ENCODE measurements at regions not wholly inside any gene's neighbourhood (a gene's known extent, or its start where the extent isn't known, plus 50 kb on each side); places are given as distances from the start of the nearest gene placed in this dataset.

GRCh38 chr4:20565075-20565721 lies 135.1 kb upstream of the PACRGL start:
- H3K36me3 Mint-ChIP-seq, result no peaks in the 10 kb centered on the region
- DNase-seq (ENCODE audit: low spot score), result no peak
- H3K4me1 Mint-ChIP-seq (ENCODE audit: low read depth in 2 of 2), result no peaks in the 10 kb centered on the region
- H3K9me3 Mint-ChIP-seq, result peaks cover 3% of the 10 kb centered on the region
- peaks cover 0 to 5% of the 10 kb centered on the region in 2 donors for H3K27me3 Mint-ChIP-seq
- no peak for ATAC-seq
- H3K27ac Mint-ChIP-seq, result no peak overlapping the region
- no peak overlapping the region for H3K4me3 Mint-ChIP-seq

- no peak overlapping the region for H3K27ac Mint-ChIP-seq
- H3K9me3 Mint-ChIP-seq, result peaks cover 4% of the 10 kb centered on the region
- no peak overlapping the region for H3K4me3 Mint-ChIP-seq
- H3K4me1 Mint-ChIP-seq (ENCODE audit: low read depth in 2 of 2), result no peaks in the 10 kb centered on the region
- no peak for DNase-seq (ENCODE audit: low spot score)
- H3K36me3 Mint-ChIP-seq, result no peaks in the 10 kb centered on the region
- no peak for ATAC-seq
- no peaks in the 10 kb centered on the region for H3K27me3 Mint-ChIP-seq
Observed at GRCh38 chr4:20570981-20571715, 129.1 kb upstream of the PACRGL start.

- Mint-ChIP-seq H3K27ac (no peak overlapping the region), H3K4me3 (no peak overlapping the region), H3K4me1 (ENCODE audit: low read depth in 2 of 2) (no peaks in the 10 kb centered on the region), H3K9me3 (peaks cover 4% of the 10 kb centered on the region), H3K27me3 (no peaks in the 10 kb centered on the region), H3K36me3 (no peaks in the 10 kb centered on the region)
- no peak for DNase-seq (ENCODE audit: low spot score)
- ATAC-seq, result no peak
Observed at GRCh38 chr4:20572976-20573375, 127.3 kb upstream of the PACRGL start.

GRCh38 chr4:20574986-20575385 lies 125.3 kb upstream of the PACRGL start:
- Mint-ChIP-seq H3K36me3 (no peaks in the 10 kb centered on the region), H3K27me3 (no peaks in the 10 kb centered on the region), H3K27ac (no peak overlapping the region), H3K4me1 (ENCODE audit: low read depth in 2 of 2) (no peaks in the 10 kb centered on the region), H3K4me3 (no peak overlapping the region), H3K9me3 (peaks cover 4% of the 10 kb centered on the region)
- no peak for DNase-seq (ENCODE audit: low spot score)
- ATAC-seq, result no peak

- Mint-ChIP-seq H3K27ac (no peak overlapping the region), H3K27me3 (no peaks in the 10 kb centered on the region), H3K4me1 (ENCODE audit: low read depth in 2 of 2) (no peaks in the 10 kb centered on the region), H3K9me3 (peaks cover 4% of the 10 kb centered on the region), H3K4me3 (no peak overlapping the region), H3K36me3 (no peaks in the 10 kb centered on the region)
- DNase-seq (ENCODE audit: low spot score), result no peak
- no peak for ATAC-seq
Observed at GRCh38 chr4:20575486-20575885, 124.8 kb upstream of the PACRGL start.

GRCh38 chr4:20576861-20577260 lies 123.4 kb upstream of the PACRGL start:
- Mint-ChIP-seq H3K27me3 (no peaks in the 10 kb centered on the region), H3K4me3 (no peak overlapping the region), H3K9me3 (peaks cover 4% of the 10 kb centered on the region), H3K27ac (no peak overlapping the region), H3K36me3 (no peaks in the 10 kb centered on the region), H3K4me1 (ENCODE audit: low read depth in 2 of 2) (no peaks in the 10 kb centered on the region)
- DNase-seq (ENCODE audit: low spot score) (no peak), ATAC-seq (no peak)

GRCh38 chr4:20577702-20578101 lies 122.6 kb upstream of the PACRGL start:
- ATAC-seq (no peak), DNase-seq (ENCODE audit: low spot score) (no peak)
- Mint-ChIP-seq H3K4me1 (ENCODE audit: low read depth in 2 of 2) (no peaks in the 10 kb centered on the region), H3K27me3 (no peaks in the 10 kb centered on the region), H3K4me3 (no peak overlapping the region), H3K9me3 (peaks cover 6% of the 10 kb centered on the region), H3K36me3 (no peaks in the 10 kb centered on the region), H3K27ac (no peak overlapping the region)

- Mint-ChIP-seq H3K27me3 (no peaks in the 10 kb centered on the region), H3K27ac (no peak overlapping the region), H3K4me3 (no peak overlapping the region), H3K9me3 (peaks cover 6% of the 10 kb centered on the region), H3K36me3 (no peaks in the 10 kb centered on the region), H3K4me1 (ENCODE audit: low read depth in 2 of 2) (no peaks in the 10 kb centered on the region)
- DNase-seq (ENCODE audit: low spot score) (no peak), ATAC-seq (no peak)
Observed at GRCh38 chr4:20580907-20581306, 119.4 kb upstream of the PACRGL start.

- no peaks in the 10 kb centered on the region for H3K36me3 Mint-ChIP-seq
- no peak overlapping the region for H3K4me3 Mint-ChIP-seq
- H3K4me1 Mint-ChIP-seq (ENCODE audit: low read depth in 2 of 2), result no peaks in the 10 kb centered on the region
- no peaks in the 10 kb centered on the region for H3K9me3 Mint-ChIP-seq
- H3K27ac Mint-ChIP-seq, result no peak overlapping the region
- DNase-seq (ENCODE audit: low spot score), result no peak
- no peak for ATAC-seq
- H3K27me3 Mint-ChIP-seq, result no peaks in the 10 kb centered on the region
Observed at GRCh38 chr4:20589436-20589835, 110.8 kb upstream of the PACRGL start.

GRCh38 chr4:20590849-20591248 lies 109.4 kb upstream of the PACRGL start:
- H3K36me3 Mint-ChIP-seq, result no peaks in the 10 kb centered on the region
- H3K9me3 Mint-ChIP-seq, result no peaks in the 10 kb centered on the region
- H3K4me1 Mint-ChIP-seq (ENCODE audit: low read depth in 2 of 2), result no peaks in the 10 kb centered on the region
- H3K27me3 Mint-ChIP-seq, result no peaks in the 10 kb centered on the region
- H3K4me3 Mint-ChIP-seq, result no peak overlapping the region
- ATAC-seq, result no peak
- no peak overlapping the region for H3K27ac Mint-ChIP-seq
- no peak for DNase-seq (ENCODE audit: low spot score)

- Mint-ChIP-seq H3K4me3 (no peak overlapping the region), H3K9me3 (no peaks in the 10 kb centered on the region), H3K27me3 (no peaks in the 10 kb centered on the region), H3K27ac (no peak overlapping the region), H3K36me3 (no peaks in the 10 kb centered on the region), H3K4me1 (ENCODE audit: low read depth in 2 of 2) (no peaks in the 10 kb centered on the region)
- no peak for DNase-seq (ENCODE audit: low spot score)
- ATAC-seq, result no peak
Observed at GRCh38 chr4:20591571-20591970, 108.7 kb upstream of the PACRGL start.

- Mint-ChIP-seq H3K36me3 (no peaks in the 10 kb centered on the region), H3K9me3 (no peaks in the 10 kb centered on the region), H3K4me1 (ENCODE audit: low read depth in 2 of 2) (no peaks in the 10 kb centered on the region), H3K27ac (no peak overlapping the region), H3K27me3 (no peaks in the 10 kb centered on the region), H3K4me3 (no peak overlapping the region)
- DNase-seq (ENCODE audit: low spot score), result no peak
- ATAC-seq, result no peak
Observed at GRCh38 chr4:20592013-20592412, 108.2 kb upstream of the PACRGL start.

- no peak overlapping the region for H3K4me3 Mint-ChIP-seq
- no peak for DNase-seq (ENCODE audit: low spot score)
- no peaks in the 10 kb centered on the region for H3K4me1 Mint-ChIP-seq (ENCODE audit: low read depth in 2 of 2)
- no peak for ATAC-seq
- H3K9me3 Mint-ChIP-seq, result no peaks in the 10 kb centered on the region
- no peaks in the 10 kb centered on the region for H3K36me3 Mint-ChIP-seq
- H3K27me3 Mint-ChIP-seq, result no peaks in the 10 kb centered on the region
- H3K27ac Mint-ChIP-seq, result no peak overlapping the region
Observed at GRCh38 chr4:20592663-20593062, 107.6 kb upstream of the PACRGL start.

- Mint-ChIP-seq H3K9me3 (no peaks in the 10 kb centered on the region), H3K4me3 (no peak overlapping the region), H3K36me3 (no peaks in the 10 kb centered on the region), H3K27me3 (no peaks in the 10 kb centered on the region), H3K4me1 (ENCODE audit: low read depth in 2 of 2) (no peaks in the 10 kb centered on the region), H3K27ac (no peak overlapping the region)
- no peak for DNase-seq (ENCODE audit: low spot score)
- ATAC-seq, result no peak
Observed at GRCh38 chr4:20598626-20599025, 101.6 kb upstream of the PACRGL start.
